H1 (cell line): ENCODE measurements at regions not wholly inside any gene's neighbourhood (a gene's known extent, or its start where the extent isn't known, plus 50 kb on each side); places are given as distances from the start of the nearest gene placed in this dataset.

Experiments
- CTBP2 ChIP-seq: IDR thresholded peaks from 2 replicates; pipeline ENCODE4 v1.7.0; 2011; ENCODE audit warnings: borderline replicate concordance, mild to moderate bottlenecking, moderate library complexity, mixed read lengths, low read length; ENCODE audit not compliant: insufficient read depth, insufficient read length
- KDM5A ChIP-seq: fragments of 200-600 bp; IDR thresholded peaks from 2 replicates; pipeline ENCODE4 v1.7.1; 2012; ENCODE audit warnings: mild to moderate bottlenecking, low read length, inconsistent platforms, mixed read lengths
- POU5F1 ChIP-seq: IDR thresholded peaks from 2 replicates; pipeline ENCODE4 v1.6.1; 2011; ENCODE audit warnings: low read depth, mild to moderate bottlenecking, low read length, moderate library complexity
- SIRT6 ChIP-seq: IDR thresholded peaks from one replicate; pipeline ENCODE4 v1.7.1; 2012; ENCODE audit warnings: low read length, inconsistent platforms
- SP1 ChIP-seq: IDR thresholded peaks from 2 replicates; pipeline ENCODE4 v1.6.1; 2011; ENCODE audit warnings: low read depth, low read length
- TF ChIP-seq, protein P1 (sequence below): IDR thresholded peaks from 2 replicates; pipeline ENCODE4 v1.6.1; 2011; ENCODE audit warnings: low read length, improper control_type of control experiment
- TF ChIP-seq, protein P2 (sequence below): IDR thresholded peaks from 2 replicates; pipeline ENCODE4 v1.6.1; 2012; ENCODE audit warnings: inconsistent platforms

DNA sequence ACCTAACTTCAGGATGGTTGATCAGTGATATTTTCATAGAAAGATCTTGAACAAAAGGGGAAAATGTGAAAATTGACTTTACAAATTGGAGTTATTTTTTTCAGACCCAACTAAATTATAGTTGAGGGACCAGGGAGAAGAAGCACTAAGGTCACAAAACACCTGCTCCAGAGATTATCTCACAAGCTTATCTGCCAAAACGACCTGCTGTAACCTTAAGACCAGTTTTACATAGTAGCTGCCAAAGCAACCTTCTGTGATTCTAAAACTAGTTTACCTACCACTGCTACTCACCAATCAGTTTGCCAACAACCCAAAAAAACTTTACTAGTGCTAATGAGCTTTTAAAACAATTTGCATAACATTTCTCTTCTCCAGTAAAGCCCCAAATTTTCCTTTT lies 972.1 kb downstream of the C4orf33 start (continued):
- TF ChIP-seq, protein P1, sequence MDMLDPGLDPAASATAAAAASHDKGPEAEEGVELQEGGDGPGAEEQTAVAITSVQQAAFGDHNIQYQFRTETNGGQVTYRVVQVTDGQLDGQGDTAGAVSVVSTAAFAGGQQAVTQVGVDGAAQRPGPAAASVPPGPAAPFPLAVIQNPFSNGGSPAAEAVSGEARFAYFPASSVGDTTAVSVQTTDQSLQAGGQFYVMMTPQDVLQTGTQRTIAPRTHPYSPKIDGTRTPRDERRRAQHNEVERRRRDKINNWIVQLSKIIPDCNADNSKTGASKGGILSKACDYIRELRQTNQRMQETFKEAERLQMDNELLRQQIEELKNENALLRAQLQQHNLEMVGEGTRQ, result no peak
- TF ChIP-seq SP1 (no peak), CTBP2 (no peak), POU5F1 (no peak), SIRT6 (no peak), KDM5A (no peak)
- TF ChIP-seq, protein P2, sequence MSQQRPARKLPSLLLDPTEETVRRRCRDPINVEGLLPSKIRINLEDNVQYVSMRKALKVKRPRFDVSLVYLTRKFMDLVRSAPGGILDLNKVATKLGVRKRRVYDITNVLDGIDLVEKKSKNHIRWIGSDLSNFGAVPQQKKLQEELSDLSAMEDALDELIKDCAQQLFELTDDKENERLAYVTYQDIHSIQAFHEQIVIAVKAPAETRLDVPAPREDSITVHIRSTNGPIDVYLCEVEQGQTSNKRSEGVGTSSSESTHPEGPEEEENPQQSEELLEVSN, result no peak
